Stomach smooth muscle (tissue), 2 donors: ENCODE measurements at regions not wholly inside any gene's neighbourhood (a gene's known extent, or its start where the extent isn't known, plus 50 kb on each side); places are given as distances from the start of the nearest gene placed in this dataset.

Source experiments
- H3K27ac ChIP-seq: one replicate; pipeline ENCODE4 v1.7.0; 2013; ENCODE audit warnings: mild to moderate bottlenecking, low read length, inconsistent platforms
- H3K27me3 ChIP-seq, 2 donors: one replicate each; pipeline ENCODE4 v1.7.0; 2013; ENCODE audit warnings: low read length in 2 of 2; ENCODE audit not compliant: insufficient read depth in 2 of 2, control insufficient read depth in 1 of 2
- H3K36me3 ChIP-seq, 2 donors: one replicate each; pipeline ENCODE4 v1.7.0; 2013; ENCODE audit warnings: low read length in 2 of 2; ENCODE audit not compliant: control insufficient read depth in 2 of 2, insufficient read depth in 2 of 2
- H3K4me1 ChIP-seq: one replicate; pipeline ENCODE4 v1.7.0; 2013; ENCODE audit warnings: low read length; ENCODE audit not compliant: control insufficient read depth, insufficient read depth
- H3K4me3 ChIP-seq, 2 donors: one replicate each; pipeline ENCODE4 v1.7.0; 2013; ENCODE audit warnings: low read length in 2 of 2
- H3K9ac ChIP-seq, 2 donors: one replicate each; pipeline ENCODE4 v1.7.0; 2013; ENCODE audit warnings: low read length in 2 of 2, mild to moderate bottlenecking in 1 of 2
- H3K9me3 ChIP-seq, 2 donors: one replicate each; pipeline ENCODE4 v1.7.0; 2013; ENCODE audit warnings: low read length in 2 of 2; ENCODE audit not compliant: control insufficient read depth in 2 of 2
- donor health status: healthy.
- donor health status: Pancreatic carcinoma.

GRCh38 chr10:43905512-43906236, 257.0 kb upstream of the ZNF32 start:
- H3K27ac ChIP-seq, result no peak overlapping the region
- no peaks in the 10 kb centered on the region for H3K27me3 ChIP-seq
- H3K36me3 ChIP-seq, result no peaks in the 10 kb centered on the region
- H3K4me1 ChIP-seq, result peaks cover 28% of the 10 kb centered on the region
- peak overlapping the region in 1 of 2 donors; percentile 15 for H3K4me3 ChIP-seq
- H3K9ac ChIP-seq, result no peak overlapping the region
- no peaks in the 10 kb centered on the region for H3K9me3 ChIP-seq

GRCh38 chr10:43904844-43905243, 256.2 kb upstream of the ZNF32 start:
- Histone ChIP-seq H3K36me3 (no peaks in the 10 kb centered on the region), H3K4me1 (peaks cover 20% of the 10 kb centered on the region), H3K9me3 (no peaks in the 10 kb centered on the region), H3K27ac (no peak overlapping the region), H3K9ac (no peak overlapping the region), H3K27me3 (no peaks in the 10 kb centered on the region), H3K4me3 (no peak overlapping the region)

- H3K9ac ChIP-seq, result no peak overlapping the region
- H3K27ac ChIP-seq, result no peak overlapping the region
- H3K36me3 ChIP-seq, result no peaks in the 10 kb centered on the region
- H3K9me3 ChIP-seq, result no peaks in the 10 kb centered on the region
- H3K4me3 ChIP-seq, result no peak overlapping the region
- H3K4me1 ChIP-seq, result peaks cover 22% of the 10 kb centered on the region
- no peaks in the 10 kb centered on the region for H3K27me3 ChIP-seq
Measured at GRCh38 chr10:43904301-43904700, 255.6 kb upstream of the ZNF32 start.

GRCh38 chr10:43903451-43903850, 254.8 kb upstream of the ZNF32 start:
- Histone ChIP-seq H3K4me3 (no peak overlapping the region), H3K27ac (no peak overlapping the region), H3K9ac (no peak overlapping the region), H3K36me3 (no peaks in the 10 kb centered on the region), H3K4me1 (peaks cover 26% of the 10 kb centered on the region), H3K27me3 (no peaks in the 10 kb centered on the region), H3K9me3 (no peaks in the 10 kb centered on the region)

GRCh38 chr10:43902842-43903241, 254.2 kb upstream of the ZNF32 start:
- Histone ChIP-seq H3K9ac (no peak overlapping the region), H3K4me1 (peaks cover 26% of the 10 kb centered on the region), H3K4me3 (no peak overlapping the region), H3K27me3 (no peaks in the 10 kb centered on the region), H3K9me3 (no peaks in the 10 kb centered on the region), H3K27ac (no peak overlapping the region), H3K36me3 (no peaks in the 10 kb centered on the region)

- Histone ChIP-seq H3K36me3 (no peaks in the 10 kb centered on the region), H3K27me3 (no peaks in the 10 kb centered on the region), H3K9me3 (no peaks in the 10 kb centered on the region), H3K4me1 (peaks cover 26% of the 10 kb centered on the region), H3K27ac (no peak overlapping the region), H3K9ac (no peak overlapping the region), H3K4me3 (no peak overlapping the region)
Measured at GRCh38 chr10:43901744-43902504, 253.2 kb upstream of the ZNF32 start.

GRCh38 chr10:43901302-43901701, 252.6 kb upstream of the ZNF32 start:
- Histone ChIP-seq H3K9ac (no peak overlapping the region), H3K27ac (no peak overlapping the region), H3K27me3 (no peaks in the 10 kb centered on the region), H3K4me1 (peaks cover 22% of the 10 kb centered on the region), H3K9me3 (no peaks in the 10 kb centered on the region), H3K4me3 (no peak overlapping the region), H3K36me3 (no peaks in the 10 kb centered on the region)

GRCh38 chr10:43900571-43900970, 251.9 kb upstream of the ZNF32 start:
- Histone ChIP-seq H3K4me1 (peaks cover 18% of the 10 kb centered on the region), H3K27ac (no peak overlapping the region), H3K9me3 (no peaks in the 10 kb centered on the region), H3K27me3 (no peaks in the 10 kb centered on the region), H3K4me3 (no peak overlapping the region), H3K9ac (no peak overlapping the region), H3K36me3 (no peaks in the 10 kb centered on the region)

- no peak overlapping the region for H3K4me3 ChIP-seq
- no peaks in the 10 kb centered on the region for H3K36me3 ChIP-seq
- H3K9me3 ChIP-seq, result no peaks in the 10 kb centered on the region
- no peak overlapping the region for H3K27ac ChIP-seq
- H3K4me1 ChIP-seq, result peaks cover 7% of the 10 kb centered on the region
- no peaks in the 10 kb centered on the region for H3K27me3 ChIP-seq
- H3K9ac ChIP-seq, result no peak overlapping the region
Measured at GRCh38 chr10:43899224-43899959, 250.7 kb upstream of the ZNF32 start.

GRCh38 chr10:43898592-43898991, 249.9 kb upstream of the ZNF32 start:
- H3K36me3 ChIP-seq, result no peaks in the 10 kb centered on the region
- no peaks in the 10 kb centered on the region for H3K9me3 ChIP-seq
- no peak overlapping the region for H3K4me3 ChIP-seq
- H3K9ac ChIP-seq, result no peak overlapping the region
- no peaks in the 10 kb centered on the region for H3K27me3 ChIP-seq
- peaks cover 6% of the 10 kb centered on the region for H3K4me1 ChIP-seq
- no peak overlapping the region for H3K27ac ChIP-seq
